Stimulated activated CD4-positive, alpha-beta T cell treated with anti-CD3 and anti-CD28 coated beads, Interleukin-12 subunit alpha, Interleukin-12 subunit beta, amount 100 ng/mL, for 48 hours (primary cell): ENCODE measurements at regions not wholly inside any gene's neighbourhood (a gene's known extent, or its start where the extent isn't known, plus 50 kb on each side); places are given as distances from the start of the nearest gene placed in this dataset.

ENCODE experiments used
- DNase-seq, 3 donors: peaks; one replicate each; pipeline ENCODE4 v3.0.0-alpha.2; 2020; ENCODE audit warnings: low read depth in 2 of 3, low spot score in 1 of 3

- no peak for DNase-seq
Observed at GRCh38 chr15:93454788-93455187, 365.8 kb upstream of the RGMA start.

GRCh38 chr15:93452537-93453211 is 363.7 kb upstream of the RGMA start:
- no peak for DNase-seq

GRCh38 chr15:93451822-93452221 is 362.8 kb upstream of the RGMA start:
- no peak for DNase-seq

GRCh38 chr15:93451265-93451664 is 362.3 kb upstream of the RGMA start:
- DNase-seq: no peak

- no peak for DNase-seq
Observed at GRCh38 chr15:93449798-93450197, 360.8 kb upstream of the RGMA start.

- no peak for DNase-seq
Observed at GRCh38 chr15:93438310-93438709, 349.3 kb upstream of the RGMA start.

- DNase-seq: no peak
Observed at GRCh38 chr15:93432474-93432873, 343.5 kb upstream of the RGMA start.

GRCh38 chr15:93428807-93429351 is 339.9 kb upstream of the RGMA start:
- no peak for DNase-seq

- DNase-seq: no peak
Observed at GRCh38 chr15:93428150-93428549, 339.1 kb upstream of the RGMA start.

- DNase-seq: no peak
Observed at GRCh38 chr15:93424131-93424530, 335.1 kb upstream of the RGMA start.

GRCh38 chr15:93422476-93422875 is 333.5 kb upstream of the RGMA start:
- no peak for DNase-seq

- DNase-seq: no peak
Observed at GRCh38 chr15:93420477-93420876, 331.5 kb upstream of the RGMA start.

- DNase-seq: no peak
Observed at GRCh38 chr15:93420050-93420452, 331.0 kb upstream of the RGMA start.

- DNase-seq: no peak
Observed at GRCh38 chr15:93418566-93418965, 329.6 kb upstream of the RGMA start.

- DNase-seq: no peak
Observed at GRCh38 chr15:93417631-93418030, 328.6 kb upstream of the RGMA start.

GRCh38 chr15:93417156-93417555 is 328.1 kb upstream of the RGMA start:
- DNase-seq: no peak

- DNase-seq: no peak
Observed at GRCh38 chr15:93415576-93415975, 326.6 kb upstream of the RGMA start.

GRCh38 chr15:93414576-93415231 is 325.7 kb upstream of the RGMA start:
- DNase-seq: no peak

GRCh38 chr15:93413745-93414144 is 324.7 kb upstream of the RGMA start:
- no peak for DNase-seq

GRCh38 chr15:93399121-93399520 is 310.1 kb upstream of the RGMA start:
- no peak for DNase-seq

GRCh38 chr15:93389211-93389610 is 300.2 kb upstream of the RGMA start:
- no peak for DNase-seq

GRCh38 chr15:93384886-93385285 is 295.9 kb upstream of the RGMA start:
- no peak for DNase-seq
